Endothelial cell of umbilical vein (primary cell): ENCODE measurements at regions not wholly inside any gene's neighbourhood (a gene's known extent, or its start where the extent isn't known, plus 50 kb on each side); places are given as distances from the start of the nearest gene placed in this dataset.

Experiments
- CTCF ChIP-seq, 2 donors: IDR thresholded peaks; 1 replicate in 1 of 2; 2 replicates in 1 of 2; pipeline ENCODE4 v1.5.1; 2011; ENCODE audit warnings: low read length in 2 of 2, mild to moderate bottlenecking in 2 of 2, moderate library complexity in 2 of 2, control low read depth in 1 of 2, inconsistent platforms in 1 of 2, low read depth in 1 of 2; ENCODE audit not compliant: insufficient read depth in 1 of 2; ENCODE audit errors: extremely low read depth in 1 of 2
- EZH2 ChIP-seq: IDR thresholded peaks from 2 replicates; pipeline ENCODE4 v1.6.1; 2012; ENCODE audit warnings: borderline replicate concordance, low read depth, mild to moderate bottlenecking, moderate library complexity, low read length, inconsistent platforms; ENCODE audit not compliant: severe bottlenecking
- FOS ChIP-seq: IDR thresholded peaks from 2 replicates; pipeline ENCODE4 v1.6.1; 2011; ENCODE audit warnings: mild to moderate bottlenecking, low read length, moderate library complexity, borderline replicate concordance; ENCODE audit not compliant: insufficient read depth
- GATA2 ChIP-seq: IDR thresholded peaks from 2 replicates; pipeline ENCODE4 v1.7.0; 2011; ENCODE audit warnings: low read depth, mild to moderate bottlenecking, moderate library complexity, mixed read lengths, low read length; ENCODE audit not compliant: insufficient read length, insufficient read depth
- JUN ChIP-seq: IDR thresholded peaks from 2 replicates; pipeline ENCODE4 v1.6.1; 2011; ENCODE audit warnings: borderline replicate concordance, low read depth; ENCODE audit not compliant: insufficient read length, insufficient read depth
- MAX ChIP-seq: IDR thresholded peaks from 2 replicates; pipeline ENCODE4 v1.6.1; 2011; ENCODE audit not compliant: insufficient read depth, insufficient read length
- MYC ChIP-seq: IDR thresholded peaks from one replicate; pipeline ENCODE4 v1.6.1; 2011; ENCODE audit warnings: mild to moderate bottlenecking, low read depth, low read length
- POLR2A ChIP-seq: IDR thresholded peaks from 2 replicates; pipeline ENCODE4 v1.6.1; 2012; ENCODE audit warnings: low read depth, mild to moderate bottlenecking, control low read depth, low read length
- POLR2AphosphoS5 ChIP-seq: IDR thresholded peaks from 2 replicates; pipeline ENCODE4 v1.6.1; 2012; ENCODE audit warnings: low read depth, mild to moderate bottlenecking, control low read depth, low read length, moderate library complexity; ENCODE audit not compliant: insufficient read depth

DNA sequence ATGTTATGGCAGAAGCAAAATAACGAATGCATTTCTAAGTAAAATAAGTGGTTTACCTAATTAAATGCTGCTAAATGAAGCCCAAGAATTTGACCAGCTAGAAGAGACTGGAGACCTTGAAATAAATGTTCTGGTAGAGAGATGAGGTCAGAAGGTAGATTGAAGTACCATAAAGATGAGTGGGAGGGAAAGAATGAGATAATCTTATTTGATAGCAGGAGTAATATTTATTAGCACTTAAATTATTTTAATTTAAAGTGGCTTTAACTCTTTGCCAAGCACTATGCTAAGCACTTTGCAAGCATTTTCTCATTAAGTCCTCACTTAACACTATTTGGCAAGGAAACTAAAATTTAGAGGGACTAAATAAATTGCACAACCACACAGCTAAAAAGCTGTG is 314.9 kb upstream of the CCDC54 start:
- no peak for TF ChIP-seq EZH2
- TF ChIP-seq GATA2 = no peak
- no peak for TF ChIP-seq CTCF (IDR thresholded peaks at IDR 0.05; ENCODE audit: extremely low read depth in 1 of 2, insufficient read depth in 1 of 2, low read depth in 1 of 2, low read length in 2 of 2)
- no peak for TF ChIP-seq POLR2A
- no peak for TF ChIP-seq MAX
- TF ChIP-seq POLR2AphosphoS5 = no peak
- TF ChIP-seq JUN = no peak
- no peak for TF ChIP-seq MYC
- no peak for TF ChIP-seq FOS
